ENCODE measurements at regions not wholly inside any gene's neighbourhood (a gene's known extent, or its start where the extent isn't known, plus 50 kb on each side); places are given as distances from the start of the nearest gene placed in this dataset.

DNA sequence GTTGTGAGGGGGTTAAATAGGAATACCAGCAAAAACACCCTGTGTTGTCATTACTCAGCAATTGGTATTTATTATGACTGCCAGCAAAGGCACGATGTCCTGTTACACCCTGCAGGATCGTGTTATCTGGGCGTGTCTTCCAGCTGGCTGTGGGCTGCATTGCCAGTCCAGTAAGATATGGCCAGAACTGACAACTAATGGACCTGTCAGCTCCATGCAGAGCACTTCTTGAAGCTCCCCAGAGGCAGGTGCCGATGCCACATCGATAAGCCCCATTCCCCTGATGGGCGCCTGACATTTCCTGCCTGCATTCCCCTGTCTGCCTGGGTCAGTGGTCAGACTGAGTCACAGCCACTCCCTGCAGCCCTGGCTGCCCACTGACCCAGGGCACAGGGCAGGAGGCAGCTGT, 79.7 kb upstream of the RASGRF1 start:
- Histone ChIP-seq H3K4me3 (ENCODE audit: low read depth in 2 of 2, low read length in 1 of 2) (no peak overlapping the region), H3K36me3 (replicated peaks in 1 of 2; ENCODE audit: control insufficient read depth in 1 of 2, insufficient read depth in 2 of 2, low read length in 1 of 2) (no peaks in the 10 kb centered on the region), H3K9ac (no peak overlapping the region), H3K4me2 (peak overlapping the region; percentile 57; the same call in 1 of the 2 replicates), H3K27me3 (ENCODE audit: insufficient read depth) (no peaks in the 10 kb centered on the region), H3K79me2 (ENCODE audit: insufficient read depth) (no peaks in the 10 kb centered on the region), H3F3A (replicated peaks; ENCODE audit: insufficient read depth) (no peaks in the 10 kb centered on the region), H3K4me1 (ENCODE audit: control insufficient read depth in 1 of 2, insufficient read depth in 2 of 2, low read depth in 1 of 2, low read length in 1 of 2) (peaks cover 0 to 31% of the 10 kb centered on the region in 2 experiments; a peak in 2 of 4 replicates), H3K9me2 (no peaks in the 10 kb centered on the region), H3K27ac (ENCODE audit: low read depth in 2 of 2, low read length in 1 of 2) (no peak overlapping the region; a peak in 1 of 4 replicates), H3K9me3 (no peaks in the 10 kb centered on the region), H4K20me1 (ENCODE audit: insufficient read depth) (no peaks in the 10 kb centered on the region), H2AFZ (ENCODE audit: low read depth) (peak overlapping the region; percentile 23; the same call in 1 of the 2 replicates)
- ChIA-PET CTCF (interaction anchor here (0.6 to 10.3 kb wide), 4 partner anchors 11 to 142 kb away, joined by 3 to 90 read pairs (median 6); no protein-coding TSS in a partner anchor), POLR2A (no interaction called here)
- peak; percentile 94 for TF ChIP-seq GATA2 (CRISPR knock-in tag; IDR thresholded peaks at IDR 0.05)
- peak; percentile 71; the same call in 1 of the 2 replicates for TF ChIP-seq FOXJ3 (CRISPR knock-in tag; IDR thresholded peaks at IDR 0.05)
- no peak for TF ChIP-seq RFX5 (IDR thresholded peaks at IDR 0.05; ENCODE audit: low read length)
- TF ChIP-seq MXI1 (IDR thresholded peaks at IDR 0.05; ENCODE audit: low read depth, low read length), result peak; percentile 54; the same call in 1 of the 2 replicates
- TF ChIP-seq FOXM1 (IDR thresholded peaks at IDR 0.05; ENCODE audit: low read depth), result no peak
- TF ChIP-seq CHD2 (IDR thresholded peaks at IDR 0.05; ENCODE audit: low read length, partially characterized antibody), result peak; percentile 57
- TF ChIP-seq RCOR1 (IDR thresholded peaks at IDR 0.05; ENCODE audit: low read length), result peak; percentile 79
- no peak for TF ChIP-seq ELF1 (IDR thresholded peaks at IDR 0.05)
- peak; percentile 23; the same call in 1 of the 2 replicates for TF ChIP-seq JUND (IDR thresholded peaks at IDR 0.05)
- no peak for TF ChIP-seq POLR2AphosphoS5 (IDR thresholded peaks at IDR 0.05; ENCODE audit: low read depth, low read length)
- TF ChIP-seq, protein P1, sequence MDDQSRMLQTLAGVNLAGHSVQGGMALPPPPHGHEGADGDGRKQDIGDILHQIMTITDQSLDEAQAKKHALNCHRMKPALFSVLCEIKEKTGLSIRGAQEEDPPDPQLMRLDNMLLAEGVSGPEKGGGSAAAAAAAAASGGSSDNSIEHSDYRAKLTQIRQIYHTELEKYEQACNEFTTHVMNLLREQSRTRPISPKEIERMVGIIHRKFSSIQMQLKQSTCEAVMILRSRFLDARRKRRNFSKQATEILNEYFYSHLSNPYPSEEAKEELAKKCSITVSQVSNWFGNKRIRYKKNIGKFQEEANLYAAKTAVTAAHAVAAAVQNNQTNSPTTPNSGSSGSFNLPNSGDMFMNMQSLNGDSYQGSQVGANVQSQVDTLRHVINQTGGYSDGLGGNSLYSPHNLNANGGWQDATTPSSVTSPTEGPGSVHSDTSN (IDR thresholded peaks at IDR 0.05), result peak; percentile 75
- peak; percentile 76 for TF ChIP-seq TCF12 (IDR thresholded peaks at IDR 0.05)
- TF ChIP-seq NRF1 (IDR thresholded peaks at IDR 0.05; ENCODE audit: low read depth, low read length), result no peak
- no peak for TF ChIP-seq MEF2A (IDR thresholded peaks at IDR 0.05; ENCODE audit: borderline replicate concordance, low read depth)
- TF ChIP-seq, protein P2, sequence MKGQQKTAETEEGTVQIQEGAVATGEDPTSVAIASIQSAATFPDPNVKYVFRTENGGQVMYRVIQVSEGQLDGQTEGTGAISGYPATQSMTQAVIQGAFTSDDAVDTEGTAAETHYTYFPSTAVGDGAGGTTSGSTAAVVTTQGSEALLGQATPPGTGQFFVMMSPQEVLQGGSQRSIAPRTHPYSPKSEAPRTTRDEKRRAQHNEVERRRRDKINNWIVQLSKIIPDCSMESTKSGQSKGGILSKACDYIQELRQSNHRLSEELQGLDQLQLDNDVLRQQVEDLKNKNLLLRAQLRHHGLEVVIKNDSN (IDR thresholded peaks at IDR 0.05; ENCODE audit: borderline replicate concordance, low read depth), result no peak
- TF ChIP-seq EP300 (IDR thresholded peaks at IDR 0.05; ENCODE audit: borderline replicate concordance in 1 of 2, low read depth in 1 of 2, low read length in 1 of 2), result peak in 1 of 2 experiments; percentile 71; a peak in 2 of 4 replicates
- DNase-seq, result peak; percentile 63
- WGBS (ENCODE audit: low lambda C conversion rate), result 8% methylated on average over 6 of the region's 6 CpGs

DNA sequence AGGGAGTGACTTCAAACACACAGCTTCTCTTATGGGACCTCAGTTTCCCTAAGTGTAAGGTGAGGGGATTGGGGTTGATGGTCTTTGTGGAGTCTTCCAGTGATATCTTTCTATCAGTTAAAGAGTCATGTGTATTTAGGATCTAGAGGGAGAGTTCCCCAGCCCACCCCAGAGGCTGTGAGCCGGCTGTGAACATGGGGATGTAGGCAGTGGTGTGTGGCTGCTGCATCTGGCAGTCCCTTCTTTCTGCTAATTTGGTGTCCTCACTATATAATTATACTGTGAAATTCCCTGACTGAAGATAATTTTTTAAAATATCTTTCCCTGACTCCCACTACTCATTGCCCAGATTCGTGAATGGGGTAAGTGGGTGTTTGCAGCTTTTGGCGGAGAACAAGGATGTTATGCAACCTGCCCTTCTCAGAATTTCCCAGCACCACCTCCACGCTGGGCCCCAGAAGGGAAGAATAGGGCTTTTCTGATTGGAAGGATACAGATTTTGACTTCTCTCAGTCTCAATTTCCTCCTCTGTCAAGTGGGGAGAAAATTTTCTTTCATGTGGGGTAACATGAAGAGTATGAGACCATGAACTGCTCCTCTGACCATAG, 79.0 kb upstream of the RASGRF1 start:
- H3K4me1 ChIP-seq (ENCODE audit: control insufficient read depth in 1 of 2, insufficient read depth in 2 of 2, low read depth in 1 of 2, low read length in 1 of 2), result peaks cover 0 to 31% of the 10 kb centered on the region in 2 experiments; a peak in 2 of 4 replicates
- H3K9ac ChIP-seq, result no peak overlapping the region
- ChIA-PET POLR2A (no interaction called here), CTCF (interaction anchor here (0.6 to 10.3 kb wide), 5 partner anchors 10 to 141 kb away, joined by 3 to 90 read pairs (median 3); no protein-coding TSS in a partner anchor)
- H3K27ac ChIP-seq (ENCODE audit: low read depth in 2 of 2, low read length in 1 of 2), result peak overlapping the region in 1 of 2 experiments; percentile 28; a peak in 2 of 4 replicates
- H3K9me2 ChIP-seq, result no peaks in the 10 kb centered on the region
- no peaks in the 10 kb centered on the region for H3K36me3 ChIP-seq (replicated peaks in 1 of 2; ENCODE audit: control insufficient read depth in 1 of 2, insufficient read depth in 2 of 2, low read length in 1 of 2)
- H4K20me1 ChIP-seq (ENCODE audit: insufficient read depth), result no peaks in the 10 kb centered on the region
- no peak overlapping the region for H3K4me3 ChIP-seq (ENCODE audit: low read depth in 2 of 2, low read length in 1 of 2)
- DNase-seq, result no peak
- H3K4me2 ChIP-seq, result peak overlapping the region; percentile 57; the same call in 1 of the 2 replicates
- no peaks in the 10 kb centered on the region for H3K9me3 ChIP-seq
- 55% methylated on average over 4 of the region's 4 CpGs for WGBS (ENCODE audit: low lambda C conversion rate)
- H2AFZ ChIP-seq (ENCODE audit: low read depth), result no peak overlapping the region
- H3K79me2 ChIP-seq (ENCODE audit: insufficient read depth), result no peaks in the 10 kb centered on the region
- H3K27me3 ChIP-seq (ENCODE audit: insufficient read depth), result no peaks in the 10 kb centered on the region
- no peaks in the 10 kb centered on the region for H3F3A ChIP-seq (replicated peaks; ENCODE audit: insufficient read depth)
- no peak for TF ChIP-seq EZH2phosphoT487 (IDR thresholded peaks at IDR 0.05; ENCODE audit: borderline replicate concordance, low read depth)
- TF ChIP-seq FOXJ3 (CRISPR knock-in tag; IDR thresholded peaks at IDR 0.05), result no peak
- TF ChIP-seq, protein P3, sequence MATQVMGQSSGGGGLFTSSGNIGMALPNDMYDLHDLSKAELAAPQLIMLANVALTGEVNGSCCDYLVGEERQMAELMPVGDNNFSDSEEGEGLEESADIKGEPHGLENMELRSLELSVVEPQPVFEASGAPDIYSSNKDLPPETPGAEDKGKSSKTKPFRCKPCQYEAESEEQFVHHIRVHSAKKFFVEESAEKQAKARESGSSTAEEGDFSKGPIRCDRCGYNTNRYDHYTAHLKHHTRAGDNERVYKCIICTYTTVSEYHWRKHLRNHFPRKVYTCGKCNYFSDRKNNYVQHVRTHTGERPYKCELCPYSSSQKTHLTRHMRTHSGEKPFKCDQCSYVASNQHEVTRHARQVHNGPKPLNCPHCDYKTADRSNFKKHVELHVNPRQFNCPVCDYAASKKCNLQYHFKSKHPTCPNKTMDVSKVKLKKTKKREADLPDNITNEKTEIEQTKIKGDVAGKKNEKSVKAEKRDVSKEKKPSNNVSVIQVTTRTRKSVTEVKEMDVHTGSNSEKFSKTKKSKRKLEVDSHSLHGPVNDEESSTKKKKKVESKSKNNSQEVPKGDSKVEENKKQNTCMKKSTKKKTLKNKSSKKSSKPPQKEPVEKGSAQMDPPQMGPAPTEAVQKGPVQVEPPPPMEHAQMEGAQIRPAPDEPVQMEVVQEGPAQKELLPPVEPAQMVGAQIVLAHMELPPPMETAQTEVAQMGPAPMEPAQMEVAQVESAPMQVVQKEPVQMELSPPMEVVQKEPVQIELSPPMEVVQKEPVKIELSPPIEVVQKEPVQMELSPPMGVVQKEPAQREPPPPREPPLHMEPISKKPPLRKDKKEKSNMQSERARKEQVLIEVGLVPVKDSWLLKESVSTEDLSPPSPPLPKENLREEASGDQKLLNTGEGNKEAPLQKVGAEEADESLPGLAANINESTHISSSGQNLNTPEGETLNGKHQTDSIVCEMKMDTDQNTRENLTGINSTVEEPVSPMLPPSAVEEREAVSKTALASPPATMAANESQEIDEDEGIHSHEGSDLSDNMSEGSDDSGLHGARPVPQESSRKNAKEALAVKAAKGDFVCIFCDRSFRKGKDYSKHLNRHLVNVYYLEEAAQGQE (IDR thresholded peaks at IDR 0.05; ENCODE audit: low read depth, low read length), result no peak
- TF ChIP-seq, protein P2 (IDR thresholded peaks at IDR 0.05; ENCODE audit: borderline replicate concordance, low read depth), result no peak
- no peak for TF ChIP-seq POLR2AphosphoS5 (IDR thresholded peaks at IDR 0.05; ENCODE audit: low read depth, low read length)
- TF ChIP-seq YY1 (IDR thresholded peaks at IDR 0.05; ENCODE audit: low read depth), result no peak
- no peak for TF ChIP-seq TEAD4 (IDR thresholded peaks at IDR 0.05; ENCODE audit: borderline replicate concordance, insufficient read depth)
- TF ChIP-seq NRF1 (IDR thresholded peaks at IDR 0.05; ENCODE audit: low read depth, low read length), result no peak
- TF ChIP-seq RXRA (IDR thresholded peaks at IDR 0.05; ENCODE audit: borderline replicate concordance, low read depth), result no peak
- no peak for TF ChIP-seq TCF12 (IDR thresholded peaks at IDR 0.05)
